ENCODE measurements at regions not wholly inside any gene's neighbourhood (a gene's known extent, or its start where the extent isn't known, plus 50 kb on each side); places are given as distances from the start of the nearest gene placed in this dataset.

- TF ChIP-seq CTCF (IDR thresholded peaks at IDR 0.05 in 4 of 5, conservative IDR thresholded peaks at IDR 0.05 in 1 of 5) (no peak), POLR2A (IDR thresholded peaks at IDR 0.05) (no peak)
Measured at GRCh38 chr9:79447308-79447605, 124.5 kb upstream of the TLE4 start.

Data from gastrocnemius medialis (tissue), 4 donors.